GM21447 (cell line): ENCODE measurements at regions not wholly inside any gene's neighbourhood (a gene's known extent, or its start where the extent isn't known, plus 50 kb on each side); places are given as distances from the start of the nearest gene placed in this dataset.
"Not testable (repeated sequence)": the region's sequence is repeated elsewhere in the genome, so short reads cannot be mapped to it uniquely, and the experiment has no call there.

Source experiments
- ATAC-seq: cut with Tn5 transposase; IDR thresholded peaks from one replicate; pipeline ENCODE4 v1.9.1; 2021; ENCODE audit not compliant: unreplicated experiment

DNA sequence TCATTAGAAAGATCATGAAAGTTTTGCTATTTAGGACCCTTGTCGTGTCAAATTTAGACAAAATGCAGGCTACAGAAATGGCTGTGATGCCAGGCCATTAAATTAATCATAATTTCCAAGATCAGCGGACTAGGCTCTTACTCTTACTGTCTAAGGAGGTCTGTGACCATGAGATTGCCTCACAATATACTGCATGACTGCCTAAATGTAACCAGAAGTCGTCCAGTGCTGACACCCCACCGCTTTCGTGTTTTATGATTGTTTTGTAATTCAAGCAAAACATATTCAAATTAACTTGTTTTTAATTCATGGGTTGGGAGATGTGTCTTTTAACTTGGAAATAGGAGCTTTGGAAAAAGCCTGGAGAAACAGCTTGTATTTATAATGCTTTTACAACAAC, 947.5 kb downstream of the BRINP3 start:
- ATAC-seq = no peak

DNA sequence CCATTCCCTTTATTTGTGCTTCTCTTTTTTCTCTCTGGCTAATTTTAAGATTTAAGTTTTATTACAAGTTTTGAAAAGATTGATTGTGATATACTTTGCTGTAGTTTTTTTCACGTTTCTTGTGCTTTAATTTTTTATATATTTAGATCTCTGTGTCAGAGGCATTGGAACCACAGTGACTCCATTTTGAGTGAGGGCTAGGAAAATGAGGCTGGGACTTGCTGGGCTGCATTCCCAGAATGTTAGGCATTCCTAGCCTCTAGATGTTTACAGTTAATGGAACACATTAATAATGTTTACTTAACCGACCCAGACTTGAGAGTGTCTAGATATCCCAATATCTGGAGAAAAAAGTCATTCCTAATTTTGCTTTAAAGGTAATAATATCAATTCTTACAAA, 939.4 kb downstream of the BRINP3 start:
- ATAC-seq = no peak

DNA sequence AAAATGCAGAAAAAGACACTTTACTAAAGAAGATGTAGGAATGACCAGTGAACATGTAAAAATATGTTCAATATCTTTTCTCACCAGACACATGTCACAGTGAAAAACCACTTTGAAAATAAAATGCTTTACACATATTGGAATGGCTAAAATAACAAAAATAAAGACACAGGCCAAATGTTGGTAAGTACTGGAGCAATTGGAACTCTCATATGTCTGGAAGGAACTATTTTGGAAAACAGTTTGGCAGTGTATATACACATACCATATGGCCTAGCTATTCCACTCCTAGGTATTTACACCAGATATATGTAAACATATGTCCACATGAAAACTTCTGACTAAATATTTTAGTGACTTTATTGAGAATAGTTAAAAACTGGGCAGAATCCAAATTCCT, 927.2 kb downstream of the BRINP3 start:
- no peak for ATAC-seq

DNA sequence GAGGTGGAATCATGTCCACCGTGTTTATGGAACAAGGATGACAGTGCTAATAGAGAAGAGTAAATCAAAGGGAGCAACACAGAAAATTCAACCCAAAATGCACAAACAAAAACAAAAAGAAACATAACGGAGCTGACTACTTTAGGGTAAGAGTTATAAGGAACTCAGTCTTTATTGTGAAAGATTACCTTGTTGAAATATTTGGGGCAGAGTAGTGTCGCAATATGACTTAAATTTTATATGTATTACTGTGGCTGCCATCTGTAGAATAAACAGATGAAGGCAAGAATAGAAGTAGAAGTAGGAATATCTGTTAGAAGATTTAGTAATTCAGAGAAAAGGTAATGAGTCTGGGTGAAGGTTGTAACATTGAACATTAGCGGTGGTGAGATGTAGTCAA, 913.9 kb downstream of the BRINP3 start:
- no peak for ATAC-seq

DNA sequence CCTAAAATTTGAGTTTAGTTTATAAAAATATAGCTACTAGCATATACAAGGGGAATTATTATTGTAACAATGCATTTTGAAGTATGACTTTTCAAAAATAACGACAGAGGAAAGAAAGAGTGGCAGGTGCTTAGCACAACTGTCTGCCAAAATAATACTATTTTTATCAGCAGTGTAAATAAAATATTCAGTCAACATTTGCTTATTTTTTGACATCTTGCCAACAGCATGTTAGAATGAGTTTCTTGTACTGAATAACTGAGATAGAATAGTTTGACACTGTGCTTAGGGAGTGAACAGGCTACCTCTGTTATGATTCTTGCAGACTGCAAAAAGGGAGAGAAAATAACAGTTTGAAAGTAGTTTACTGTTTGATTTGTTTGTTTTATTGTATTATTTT, 909.8 kb downstream of the BRINP3 start:
- no peak for ATAC-seq

- no peak for ATAC-seq
Observed at GRCh38 chr1:189596197-189596596, 881.5 kb downstream of the BRINP3 start.

DNA sequence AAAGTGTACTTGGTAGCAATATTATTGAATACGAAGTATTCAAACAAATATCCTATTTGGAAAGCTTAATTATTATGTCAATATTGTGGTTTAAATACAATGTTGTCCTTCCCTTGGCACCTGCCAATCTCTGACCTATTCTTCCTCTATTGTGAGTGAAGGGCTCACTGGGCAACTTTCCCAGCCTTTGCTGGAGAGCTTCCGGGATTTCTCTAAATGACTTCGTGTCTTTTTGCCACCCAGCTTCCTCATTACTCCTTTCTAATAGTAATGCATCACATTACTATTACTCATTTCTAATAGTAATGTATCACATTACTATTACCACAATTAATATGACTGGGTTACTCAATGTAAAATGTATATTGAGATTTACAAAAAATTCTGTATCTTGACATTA, 880.6 kb downstream of the BRINP3 start:
- ATAC-seq = no peak

DNA sequence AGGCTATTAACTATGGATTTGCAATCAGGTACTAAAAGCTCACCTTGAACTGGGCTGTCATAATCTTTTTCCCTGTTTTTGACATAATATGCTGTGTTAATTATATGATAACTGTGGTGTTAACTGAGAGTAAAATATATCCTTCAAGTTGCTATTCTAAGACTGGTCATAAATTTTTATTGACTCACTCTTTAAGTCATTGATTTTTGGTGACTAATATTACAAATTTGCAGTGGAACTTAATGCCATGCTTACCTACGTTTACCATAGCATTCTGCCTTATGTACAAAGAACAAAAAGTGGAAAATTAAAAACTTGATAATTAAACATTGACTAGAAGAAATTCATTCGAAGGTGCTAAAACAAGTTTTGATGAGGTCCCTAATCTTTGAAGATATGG, 872.4 kb downstream of the BRINP3 start:
- no peak for ATAC-seq

DNA sequence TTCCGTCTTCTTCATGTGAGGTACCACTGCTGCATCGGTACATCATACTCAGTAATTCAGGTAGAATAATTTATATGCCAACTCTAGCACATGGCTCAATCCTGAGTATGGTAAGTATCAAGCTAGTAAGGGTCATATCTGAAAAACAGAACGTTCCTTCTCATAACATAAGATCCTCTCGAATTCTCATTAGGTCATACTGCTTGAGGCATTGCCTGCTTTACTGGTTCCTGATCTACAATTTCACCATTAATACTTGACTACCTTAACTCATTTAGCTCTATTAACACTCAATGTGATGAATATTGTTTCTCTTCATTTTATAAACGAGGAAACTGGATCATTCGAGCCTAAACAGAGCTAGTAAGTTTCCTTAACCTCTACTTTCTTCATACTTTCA, 871.6 kb downstream of the BRINP3 start:
- ATAC-seq = no peak

- no peak for ATAC-seq
Observed at GRCh38 chr1:189606795-189607476, 870.7 kb downstream of the BRINP3 start.

DNA sequence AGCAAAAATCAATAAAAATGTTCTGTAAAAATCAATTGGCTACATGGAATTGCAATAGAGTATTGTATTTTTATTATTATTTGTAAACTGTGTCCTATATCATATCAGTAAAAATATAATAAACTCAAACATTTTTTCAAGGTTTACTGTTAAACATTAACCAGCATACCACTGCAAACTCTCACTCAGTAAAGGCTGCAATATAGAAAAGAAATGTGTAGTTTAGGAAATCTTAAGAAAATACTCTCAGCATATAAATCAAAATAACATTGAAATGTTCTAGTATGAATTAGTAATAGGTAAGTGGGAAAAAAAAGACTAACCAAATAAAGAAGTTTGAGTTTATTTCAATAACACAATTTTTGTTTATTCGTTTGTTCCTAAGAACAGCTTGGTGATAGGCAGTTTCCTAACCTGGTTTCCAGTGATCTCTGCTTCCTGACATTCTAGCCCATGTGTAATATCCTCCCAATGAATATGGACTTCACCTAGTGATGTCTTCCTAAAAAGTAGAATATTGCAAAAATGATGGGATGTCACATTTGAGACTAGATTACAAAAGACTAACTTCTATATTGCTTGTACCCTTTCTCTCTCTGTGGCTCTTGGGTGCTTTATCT, 870.1 kb downstream of the BRINP3 start:
- no peak for ATAC-seq

DNA sequence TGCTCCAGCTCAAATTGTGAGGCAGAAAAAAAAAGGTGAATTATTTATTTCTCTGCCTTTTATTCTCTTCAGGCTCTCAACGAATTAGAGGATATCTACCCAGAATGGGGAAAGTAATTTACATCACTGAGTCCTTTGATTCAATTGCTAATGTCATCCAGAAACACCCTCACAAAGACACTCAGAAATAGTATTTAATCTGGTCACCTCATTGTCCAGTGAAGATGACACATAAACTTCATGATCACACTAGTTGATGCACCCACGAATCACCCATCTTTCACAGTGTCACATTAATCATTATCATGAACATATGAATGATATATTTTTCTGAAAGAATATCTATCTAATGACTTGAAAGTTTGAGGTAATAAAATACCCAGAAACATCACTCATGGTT, 868.5 kb downstream of the BRINP3 start:
- ATAC-seq = no peak

DNA sequence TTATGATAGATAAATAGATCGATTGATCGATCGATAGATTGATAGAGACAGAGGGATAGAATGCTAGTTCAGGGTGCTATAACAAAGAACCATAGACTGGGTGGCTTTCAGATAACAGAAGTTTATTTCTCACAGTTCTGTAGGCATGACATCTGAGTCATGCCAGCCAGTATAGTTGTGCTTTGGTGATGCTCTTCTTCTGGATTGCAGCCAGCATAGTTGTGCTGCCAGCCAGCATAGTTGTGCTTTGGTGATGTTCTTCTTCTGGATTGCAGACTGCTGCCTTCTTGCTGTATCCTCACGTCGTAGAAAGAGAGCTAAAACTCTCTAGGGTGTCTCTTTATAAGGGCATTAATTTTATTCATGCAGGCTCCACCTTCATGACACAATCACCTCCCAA, 860.8 kb downstream of the BRINP3 start:
- no peak for ATAC-seq

DNA sequence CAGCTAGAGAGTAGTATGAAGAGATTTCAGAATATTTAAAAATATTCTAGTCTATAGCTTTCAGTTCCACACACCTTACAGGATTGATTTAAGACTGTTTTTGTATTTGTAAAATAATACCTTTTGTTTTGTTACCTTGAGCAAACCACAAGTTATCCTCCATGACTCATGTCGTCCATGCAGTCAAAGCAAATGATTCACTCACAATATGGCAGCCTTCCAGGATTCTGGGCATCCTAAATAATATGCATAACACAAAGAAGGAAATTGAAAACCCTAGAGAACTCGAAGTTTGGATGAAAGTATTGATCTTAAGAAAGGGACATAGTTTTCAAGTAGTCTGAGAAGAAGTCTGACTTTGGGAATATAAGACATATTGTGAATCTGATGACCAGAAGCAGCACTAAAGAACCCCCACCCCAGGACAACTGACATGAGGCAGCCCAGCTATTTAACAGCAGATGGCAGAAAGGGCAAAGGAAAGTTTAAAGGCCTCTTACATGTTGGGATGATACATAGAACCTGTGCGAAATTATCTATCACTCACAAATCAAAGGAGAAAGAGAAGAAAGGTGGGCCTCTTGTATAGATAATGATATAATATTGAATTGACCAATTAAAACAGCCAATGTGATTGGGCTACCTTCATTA, 857.9 kb downstream of the BRINP3 start:
- no peak for ATAC-seq

DNA sequence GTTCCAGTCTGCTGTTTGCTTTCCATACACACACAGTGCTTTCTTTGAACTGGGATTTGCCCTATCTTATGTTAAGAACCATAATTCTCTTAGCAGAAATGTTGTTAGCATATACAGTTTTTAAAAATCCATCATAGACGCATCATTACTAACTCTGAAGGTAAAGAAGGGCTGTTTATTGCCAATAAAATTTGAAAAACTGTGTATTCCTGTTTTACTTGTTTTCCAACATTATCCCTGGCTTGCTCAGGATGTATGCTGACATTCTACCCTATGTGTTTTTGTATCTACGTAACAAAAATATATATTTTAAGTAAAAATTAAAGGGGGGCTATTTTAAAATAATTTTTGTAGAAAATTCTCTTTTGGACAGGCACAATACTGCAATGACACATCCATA, 857.2 kb downstream of the BRINP3 start:
- no peak for ATAC-seq

GRCh38 chr1:189623336-189623735, 854.3 kb downstream of the BRINP3 start:
- no peak for ATAC-seq

GRCh38 chr1:189627427-189627826, 850.2 kb downstream of the BRINP3 start:
- ATAC-seq = no peak

- no peak for ATAC-seq
Observed at GRCh38 chr1:189628857-189629256, 848.8 kb downstream of the BRINP3 start.

GRCh38 chr1:189633658-189634057, 844.0 kb downstream of the BRINP3 start:
- no peak for ATAC-seq

GRCh38 chr1:189637041-189637440, 840.6 kb downstream of the BRINP3 start:
- ATAC-seq = no peak

GRCh38 chr1:189644156-189644555, 833.5 kb downstream of the BRINP3 start:
- not testable (repeated sequence) for ATAC-seq

- ATAC-seq = no peak
Observed at GRCh38 chr1:189644970-189645369, 832.7 kb downstream of the BRINP3 start.

DNA sequence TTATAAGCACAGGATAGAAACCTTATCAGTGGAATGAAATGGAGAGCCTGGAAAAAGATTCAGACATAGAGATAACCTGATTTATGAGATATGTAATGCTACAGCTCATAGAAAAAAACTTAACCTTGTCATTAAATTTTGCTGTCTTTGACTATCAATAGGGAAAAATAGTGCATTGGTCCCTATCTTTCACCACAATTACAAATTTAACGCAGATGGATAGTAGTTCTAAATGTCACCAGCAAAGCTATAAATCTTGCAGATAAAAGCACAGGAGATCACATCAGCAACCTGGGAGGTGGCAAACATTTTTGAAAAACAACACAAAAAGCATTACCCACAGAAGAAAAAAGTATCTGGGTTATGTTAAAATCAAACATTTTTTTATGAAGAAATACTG, 831.6 kb downstream of the BRINP3 start:
- ATAC-seq = no peak
